ENCODE measurements at regions not wholly inside any gene's neighbourhood (a gene's known extent, or its start where the extent isn't known, plus 50 kb on each side); places are given as distances from the start of the nearest gene placed in this dataset.

DNA sequence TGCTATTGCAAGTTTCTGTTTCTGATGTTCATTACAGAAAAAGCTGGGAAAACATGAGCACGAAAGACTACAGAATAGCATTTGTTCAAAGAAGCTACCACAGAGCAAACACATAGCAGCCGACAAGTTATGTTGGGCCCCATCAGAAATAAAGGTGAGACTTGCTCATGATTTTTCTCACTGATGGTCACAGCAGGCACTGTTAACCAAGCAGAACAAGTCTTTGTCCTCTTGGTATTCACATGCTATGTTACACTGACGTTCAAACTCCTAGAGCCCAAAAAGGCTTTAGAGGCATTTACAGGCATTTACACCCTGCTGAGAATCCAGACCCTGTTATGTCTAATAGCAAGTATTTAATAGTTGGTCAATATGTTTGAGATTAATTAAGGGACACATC lies 235.0 kb upstream of the HNMT start:
- DNase-seq: no peak

DNA sequence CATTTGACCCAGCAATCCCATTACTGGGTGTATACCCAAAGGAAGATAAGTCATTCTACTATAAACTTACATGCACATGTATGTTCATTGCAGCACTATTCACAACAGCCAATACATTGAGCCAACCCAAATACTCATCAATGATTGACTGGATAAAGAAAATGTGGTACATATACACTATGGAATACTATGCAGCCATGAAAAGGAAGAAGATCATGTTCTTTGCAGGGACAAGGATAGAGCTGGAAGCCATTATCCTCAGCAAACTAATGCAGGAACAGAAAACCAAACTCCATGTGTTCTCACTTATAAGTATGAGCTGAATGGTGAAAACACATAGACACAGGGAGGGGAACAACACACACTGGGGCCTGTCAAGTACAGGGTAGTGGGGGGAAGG lies 226.7 kb upstream of the HNMT start:
- DNase-seq: no peak

DNA sequence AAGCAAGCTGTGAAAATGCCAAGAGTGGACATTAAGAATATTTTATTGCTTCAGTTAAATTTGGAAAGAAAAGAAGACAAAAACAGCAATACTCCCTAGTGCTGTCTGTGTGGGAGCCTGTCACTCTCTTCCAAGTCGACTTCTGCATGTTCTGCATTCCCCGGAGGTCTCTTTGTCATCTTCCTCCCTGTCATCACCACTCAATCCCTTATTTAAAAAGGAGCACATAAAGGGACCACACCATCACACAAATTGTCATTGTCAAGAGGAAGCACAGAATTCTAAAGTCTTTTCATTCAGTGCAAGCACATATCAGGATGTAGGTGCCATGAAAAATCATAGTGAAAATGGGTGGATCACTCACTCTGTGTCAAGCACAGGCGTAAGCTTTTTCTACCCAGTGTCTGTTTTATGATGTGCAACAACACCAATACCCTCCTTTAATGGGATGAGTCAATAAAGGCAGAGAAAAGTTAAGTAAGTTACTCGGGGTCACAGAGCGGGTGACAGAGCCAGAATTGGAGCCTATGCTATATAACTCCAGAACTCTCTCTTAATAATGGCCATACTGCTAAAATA lies 222.4 kb upstream of the HNMT start:
- DNase-seq: no peak

DNA sequence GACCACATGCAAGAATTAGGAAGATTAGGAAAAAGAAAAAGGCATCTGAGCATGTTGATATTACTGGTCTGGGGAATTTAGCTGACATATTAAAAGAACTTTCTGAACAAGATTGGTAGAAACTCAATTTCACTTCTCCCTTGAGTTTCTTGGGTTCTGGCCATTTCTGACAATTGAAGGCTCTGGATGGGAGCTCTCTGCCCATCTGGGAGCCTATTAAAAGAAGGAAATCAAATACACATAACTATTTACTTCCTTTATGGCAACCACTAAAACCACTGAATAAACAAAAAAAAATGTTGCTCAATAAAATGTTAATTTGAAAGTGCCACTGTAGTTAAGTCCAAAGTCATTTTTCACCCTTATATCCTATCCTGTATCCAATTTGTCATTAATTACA lies 216.8 kb upstream of the HNMT start:
- DNase-seq: peak; percentile 91

DNA sequence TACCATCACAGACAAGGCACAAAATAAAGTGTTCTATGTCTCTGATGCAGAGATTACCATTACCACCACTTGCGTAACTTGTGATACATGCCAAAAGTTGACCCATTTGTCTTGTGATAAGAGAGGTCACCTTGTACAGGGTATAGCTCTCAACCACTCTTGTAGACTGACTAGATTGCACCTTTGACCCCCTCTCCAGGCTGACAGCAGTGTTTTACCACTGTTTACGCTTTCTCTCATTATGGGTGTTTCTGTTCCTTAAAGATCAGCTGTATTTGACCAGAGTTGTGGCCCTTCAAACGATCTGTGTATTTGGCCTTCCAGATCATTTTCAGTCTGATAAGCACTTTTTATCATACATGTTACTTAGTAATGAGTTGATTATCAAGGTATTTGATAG lies 215.7 kb upstream of the HNMT start:
- DNase-seq: peak; percentile 52

DNA sequence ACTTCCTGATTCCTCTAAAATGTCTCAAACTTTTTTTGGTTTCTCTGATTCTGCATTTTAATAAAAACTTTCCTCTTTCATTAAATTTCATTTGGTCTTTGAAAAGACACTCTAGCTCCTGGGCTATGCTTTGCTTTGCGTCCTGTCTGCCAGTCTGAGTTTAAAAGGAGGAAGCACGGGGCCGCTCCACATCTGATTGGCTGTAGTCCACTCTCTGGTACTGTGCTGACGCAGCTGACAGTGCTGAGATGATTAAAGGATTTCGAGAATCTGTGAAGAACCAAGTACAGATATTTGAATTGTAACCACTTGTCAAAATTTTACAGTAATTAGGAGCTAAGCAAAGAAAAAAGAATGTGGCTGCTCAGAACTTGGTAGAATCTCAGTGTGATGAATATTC lies 199.6 kb upstream of the HNMT start:
- DNase-seq: peak; percentile 51

DNA sequence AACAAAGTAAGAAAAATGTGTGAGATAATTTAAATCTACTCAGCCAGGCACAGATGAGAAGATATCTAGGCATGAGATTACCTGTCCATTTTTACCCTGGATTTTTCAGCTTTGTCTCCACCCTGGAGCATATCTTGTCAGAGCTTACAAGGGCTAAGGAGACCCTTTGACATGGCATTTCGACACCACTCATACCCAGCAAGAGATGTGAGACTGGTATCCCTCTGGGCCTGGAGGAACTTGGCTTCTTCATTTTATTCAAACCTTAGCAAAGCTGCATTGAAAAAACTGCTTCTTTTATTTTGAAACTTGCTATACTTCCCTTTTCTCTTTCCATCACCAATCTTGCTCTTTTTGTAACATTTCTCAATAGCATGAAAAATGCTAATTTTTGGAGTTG lies 194.9 kb upstream of the HNMT start:
- DNase-seq: peak; percentile 94

DNA sequence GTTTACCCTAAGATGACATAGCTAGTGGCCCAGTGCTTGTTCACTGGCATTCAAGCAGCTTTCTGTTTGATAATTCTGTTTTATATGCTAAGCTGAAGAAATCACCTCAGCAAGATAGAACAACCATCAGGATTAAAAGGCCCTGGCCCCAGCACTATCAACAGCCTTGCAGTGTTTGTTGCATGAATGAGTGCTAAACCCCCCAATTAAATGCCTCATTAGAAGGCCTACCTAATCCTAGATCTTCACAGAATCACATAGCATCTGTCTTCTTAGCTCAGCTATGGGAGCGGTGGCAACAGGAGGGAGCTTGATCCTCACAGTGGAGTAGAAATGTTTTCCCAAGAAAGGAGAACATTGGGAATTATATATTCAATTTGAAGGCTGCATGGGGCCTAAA lies 194.1 kb upstream of the HNMT start:
- DNase-seq: no peak

DNA sequence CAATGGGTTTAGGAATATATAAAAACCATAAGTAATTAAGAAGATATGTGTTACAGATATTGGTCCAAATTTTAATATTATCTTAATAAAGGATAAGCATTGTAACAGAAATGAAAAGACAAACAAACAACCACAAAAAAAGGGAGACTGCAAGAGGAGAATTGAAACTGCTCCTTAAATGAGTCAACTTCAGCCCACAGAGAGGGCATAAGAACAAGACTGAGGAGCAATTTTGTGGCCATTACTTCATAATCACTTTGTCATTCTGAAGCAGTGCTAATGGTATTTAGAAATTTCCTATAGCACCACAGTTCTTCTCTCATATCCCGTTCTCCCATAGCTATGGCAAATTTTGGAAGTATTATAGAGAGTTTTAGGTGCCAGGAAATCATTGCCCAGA lies 193.2 kb upstream of the HNMT start:
- DNase-seq: peak; percentile 85

DNA sequence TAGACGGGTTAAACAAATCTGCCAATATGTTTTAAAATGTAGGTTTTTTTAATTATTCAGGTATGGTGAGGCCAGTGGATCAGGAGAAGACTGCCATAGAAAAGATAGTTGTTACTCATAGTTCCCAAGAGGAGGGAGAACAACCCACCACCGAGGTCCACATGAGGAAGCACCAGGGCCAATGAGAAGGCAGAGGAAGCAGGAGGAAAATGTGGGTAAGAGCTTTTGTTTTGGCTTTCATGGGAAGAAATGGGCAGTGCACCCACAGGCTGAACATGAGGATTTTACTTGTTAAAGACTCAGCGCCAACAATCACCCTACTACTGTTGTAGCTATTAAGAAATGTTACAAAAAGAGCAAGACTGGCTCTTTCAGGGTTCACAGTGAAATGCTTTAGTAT lies 191.8 kb upstream of the HNMT start:
- DNase-seq: peak; percentile 48

DNA sequence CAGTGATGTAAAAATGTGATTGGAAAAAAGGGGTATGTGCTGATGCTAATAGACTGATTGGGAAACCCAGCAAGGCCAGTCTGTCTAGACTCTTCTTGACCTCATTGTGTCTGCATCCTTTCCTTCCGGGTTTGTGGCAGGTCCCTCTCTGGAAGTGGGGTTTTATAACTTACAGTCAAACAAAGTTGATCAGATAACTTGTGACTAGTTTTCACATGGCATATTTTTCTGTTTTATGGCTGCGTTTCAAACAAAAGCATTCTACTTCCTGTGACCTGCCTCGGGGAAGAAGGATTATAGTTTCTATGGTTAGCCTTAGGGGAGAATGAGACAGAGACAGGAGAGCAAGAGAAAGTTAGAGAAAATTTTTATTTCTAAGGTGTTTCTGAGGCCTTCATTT lies 188.7 kb upstream of the HNMT start:
- DNase-seq: no peak

DNA sequence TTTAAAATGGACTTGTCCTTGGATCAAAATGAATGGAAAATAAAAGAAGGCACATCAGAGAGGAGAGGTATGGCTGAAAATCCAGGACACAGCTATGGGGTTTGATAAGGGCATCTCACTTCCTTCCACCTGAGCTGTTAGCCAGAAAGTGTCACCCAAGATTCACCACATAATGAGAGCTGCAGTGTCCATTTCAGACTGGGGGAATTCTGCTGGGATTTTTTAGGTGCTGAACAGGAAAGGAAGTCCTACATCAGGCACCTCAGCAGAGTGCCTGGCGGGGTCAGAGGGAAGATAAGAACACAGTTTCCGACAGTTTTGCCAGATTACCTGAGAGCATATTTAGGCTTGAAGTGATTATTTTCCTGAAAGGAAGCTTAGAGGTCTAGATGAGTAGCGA lies 187.6 kb upstream of the HNMT start:
- no peak for DNase-seq

DNA sequence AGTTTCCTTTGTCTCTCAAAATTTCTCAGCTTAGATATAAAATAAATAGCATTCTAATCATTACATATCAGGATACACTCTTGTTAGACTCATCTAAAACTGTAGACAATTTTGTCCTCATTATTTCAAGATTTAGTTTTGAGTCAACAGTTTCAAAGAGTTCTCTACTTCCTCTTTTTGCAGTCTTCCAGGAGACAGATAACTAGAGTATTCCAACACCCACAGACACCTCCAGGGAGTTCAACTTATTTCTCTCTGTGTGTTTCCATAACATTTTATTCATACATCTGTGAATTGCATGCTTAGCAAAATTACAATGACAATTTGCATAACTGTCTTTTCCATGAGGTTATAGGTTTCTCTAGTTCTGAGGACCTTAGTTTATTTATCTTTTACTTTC lies 166.6 kb upstream of the HNMT start:
- DNase-seq: peak; percentile 79

DNA sequence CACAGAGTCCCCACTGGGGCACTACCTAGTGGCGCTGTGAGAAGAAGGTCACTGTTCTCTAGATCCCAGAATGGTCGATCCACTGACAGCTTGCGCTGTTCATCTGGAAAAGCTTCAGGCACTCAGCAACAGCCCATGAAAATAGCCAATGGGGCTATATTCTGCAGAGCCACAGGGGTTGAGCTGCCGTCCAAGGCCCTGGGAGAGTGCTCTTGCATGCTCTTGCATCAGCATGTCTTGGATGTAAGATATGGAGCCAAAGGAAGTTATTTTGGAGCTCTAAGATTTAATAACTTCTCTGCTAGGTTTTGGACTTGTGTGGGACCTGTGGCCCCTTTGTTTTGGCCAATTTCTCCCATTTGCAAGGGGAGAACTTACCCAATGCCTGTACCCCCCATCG lies 164.7 kb upstream of the HNMT start:
- no peak for DNase-seq

DNA sequence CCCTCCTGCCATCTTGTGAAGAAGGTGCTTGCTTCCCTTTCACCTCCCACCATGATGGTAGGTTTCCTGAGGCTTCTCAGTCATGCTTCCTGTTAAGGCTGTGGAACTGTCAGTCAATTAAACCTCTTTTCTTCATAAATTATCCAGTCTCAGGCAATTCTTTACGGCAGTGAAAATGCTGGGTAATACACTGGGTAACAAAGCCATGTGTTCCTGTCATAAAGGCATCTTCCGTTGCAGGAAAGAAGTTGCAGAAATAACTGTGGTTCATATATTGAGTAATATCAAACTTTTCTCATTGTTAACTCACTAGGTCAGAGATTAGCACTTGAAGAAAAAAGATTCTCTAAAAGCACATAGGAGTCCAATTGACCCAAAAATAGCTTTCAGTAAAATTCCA lies 163.9 kb upstream of the HNMT start:
- DNase-seq: peak; percentile 89

DNA sequence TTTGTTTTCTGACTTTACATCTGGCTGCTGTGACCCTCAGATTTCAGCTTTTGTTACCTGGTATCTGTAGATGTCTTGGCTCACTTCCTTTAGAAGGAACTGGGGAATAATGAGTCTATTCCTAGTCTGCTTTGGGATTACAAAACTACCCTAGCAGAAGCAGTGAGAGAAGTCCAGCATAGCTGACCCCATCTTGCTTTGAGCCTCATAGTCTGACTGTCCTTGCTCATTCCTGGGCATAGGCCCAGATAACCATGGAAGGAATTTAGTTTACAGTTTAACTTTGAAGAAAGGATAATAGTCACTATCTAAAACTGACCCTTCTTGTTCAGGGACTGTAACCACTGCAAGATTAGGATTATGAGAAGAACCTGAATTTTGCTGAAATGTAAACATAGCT lies 163.0 kb upstream of the HNMT start:
- DNase-seq: no peak

DNA sequence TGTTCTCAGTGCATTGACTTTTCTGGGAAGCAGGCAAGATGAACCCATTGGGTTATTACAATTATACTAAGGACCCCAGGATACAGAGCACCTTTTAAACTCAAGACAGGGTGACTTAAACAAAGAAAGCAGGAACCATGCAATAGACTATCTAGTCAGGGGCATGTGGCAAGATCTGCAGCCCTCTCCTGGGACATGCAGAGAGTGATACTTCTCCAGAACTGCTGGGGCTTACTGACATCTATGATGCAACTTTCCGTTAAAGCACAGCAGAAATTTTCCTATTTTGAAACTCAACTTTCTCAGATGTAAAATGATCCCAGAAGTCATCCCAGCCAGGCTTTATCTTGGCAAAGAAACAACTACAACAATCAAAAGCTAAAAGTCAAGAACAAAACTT lies 162.2 kb upstream of the HNMT start:
- peak; percentile 91 for DNase-seq

DNA sequence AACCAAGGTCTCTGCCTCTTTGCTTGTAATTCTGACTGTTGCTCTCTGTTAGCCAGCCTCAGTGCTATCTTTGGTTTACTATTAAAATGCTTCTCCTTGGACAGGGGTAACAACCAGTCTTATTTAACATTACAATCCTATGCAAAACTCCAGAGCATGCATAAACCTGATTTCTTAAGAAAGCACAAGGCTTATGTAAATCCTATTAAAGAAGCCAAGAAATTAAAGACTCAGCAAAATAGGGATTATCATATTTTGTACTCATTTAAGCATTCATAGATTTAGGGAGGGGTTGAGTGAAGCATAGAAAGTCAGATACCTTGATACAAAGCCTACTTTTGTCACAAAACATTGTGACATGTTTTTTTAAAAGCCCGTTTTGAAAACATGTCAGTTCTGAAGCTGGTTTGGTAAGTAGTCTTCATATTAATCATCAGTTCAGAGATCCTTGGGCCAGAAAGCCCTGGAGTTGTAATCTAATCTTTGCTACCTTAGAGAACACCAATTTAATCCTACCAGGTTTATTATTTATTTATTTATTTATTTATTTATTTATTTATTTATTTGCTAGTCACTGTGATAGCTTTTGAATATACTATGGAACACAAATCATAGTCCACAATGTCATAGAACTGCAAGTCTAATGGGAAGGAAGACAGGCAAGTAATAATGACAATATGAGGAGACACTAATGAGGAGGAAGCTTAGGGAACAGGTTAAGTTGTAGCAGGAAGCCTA lies 158.0 kb upstream of the HNMT start:
- DNase-seq: no peak

DNA sequence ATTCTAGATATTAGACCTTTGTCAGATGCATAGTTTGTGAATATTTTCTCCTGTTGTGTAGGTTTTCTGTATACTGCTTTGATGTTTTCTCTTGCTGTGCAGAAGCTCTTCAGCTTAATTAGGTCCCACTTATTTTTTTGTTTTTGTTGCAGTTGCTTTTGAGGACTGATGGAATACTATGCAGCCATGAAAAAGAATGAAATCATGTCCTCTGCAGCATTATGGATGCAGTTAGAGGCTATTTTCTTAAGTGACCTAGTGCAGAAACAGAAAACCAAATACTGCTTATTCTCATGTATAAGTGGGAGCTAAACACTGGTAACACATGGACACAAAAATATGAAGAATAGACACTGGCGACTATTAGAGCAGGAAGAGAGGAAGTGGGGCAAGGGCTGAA lies 155.0 kb upstream of the HNMT start:
- no peak for DNase-seq

DNA sequence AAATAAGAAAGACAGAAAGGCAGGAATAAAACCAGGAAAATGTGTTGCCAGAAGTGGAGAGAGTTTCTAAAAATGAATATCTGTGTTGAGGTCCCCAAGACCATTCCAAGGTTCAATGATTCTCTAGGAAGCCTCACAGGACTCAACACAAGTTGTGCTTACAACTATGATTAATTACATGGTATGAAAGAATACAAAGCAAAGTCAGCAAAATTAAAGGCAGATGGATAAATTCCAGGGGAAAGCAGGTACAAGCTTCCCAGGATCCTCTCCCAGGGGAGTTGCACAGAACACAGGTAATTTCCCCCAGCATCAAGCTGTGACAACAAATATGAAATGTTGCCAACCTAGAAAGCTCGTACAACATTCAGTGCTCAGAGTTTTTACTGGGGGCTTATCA lies 154.4 kb upstream of the HNMT start:
- DNase-seq: no peak

DNA sequence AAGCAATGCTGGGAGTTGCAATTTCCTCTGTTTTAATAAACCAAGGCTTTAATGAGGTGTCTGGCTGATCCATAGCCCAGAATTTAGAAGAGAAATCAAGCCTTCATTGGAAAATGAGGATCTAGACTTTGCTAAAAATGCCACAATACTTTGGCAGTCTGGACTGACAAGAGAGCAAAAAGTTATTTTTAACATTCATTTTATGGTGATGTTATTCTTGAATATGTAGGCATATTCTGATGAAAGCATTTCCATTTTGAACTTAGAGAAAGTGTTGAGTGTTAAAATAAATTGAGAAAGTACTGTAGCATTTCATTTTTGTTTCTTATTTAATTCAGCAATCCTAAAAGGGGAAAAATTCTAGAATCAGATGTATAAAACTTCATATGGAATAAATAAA lies 151.8 kb upstream of the HNMT start:
- DNase-seq: no peak

DNA sequence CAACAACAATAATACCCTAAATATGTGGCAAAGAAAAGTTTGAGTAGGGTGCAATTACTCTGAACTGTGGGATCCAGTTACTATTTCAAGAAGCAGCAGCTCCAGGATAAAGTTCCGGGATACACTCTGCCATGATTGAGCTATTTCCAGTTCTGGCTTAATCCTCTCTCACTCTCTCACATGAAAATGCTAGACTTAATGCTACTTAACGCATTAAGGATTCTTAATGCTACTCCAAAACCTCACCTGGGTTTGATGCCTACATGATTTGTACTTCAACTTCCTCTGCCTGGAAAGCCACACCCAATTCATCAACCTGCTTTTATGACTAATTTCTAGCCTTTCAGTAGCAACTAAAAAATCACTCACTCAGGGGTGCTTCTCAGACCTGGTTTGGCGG lies 151.1 kb upstream of the HNMT start:
- DNase-seq: no peak

DNA sequence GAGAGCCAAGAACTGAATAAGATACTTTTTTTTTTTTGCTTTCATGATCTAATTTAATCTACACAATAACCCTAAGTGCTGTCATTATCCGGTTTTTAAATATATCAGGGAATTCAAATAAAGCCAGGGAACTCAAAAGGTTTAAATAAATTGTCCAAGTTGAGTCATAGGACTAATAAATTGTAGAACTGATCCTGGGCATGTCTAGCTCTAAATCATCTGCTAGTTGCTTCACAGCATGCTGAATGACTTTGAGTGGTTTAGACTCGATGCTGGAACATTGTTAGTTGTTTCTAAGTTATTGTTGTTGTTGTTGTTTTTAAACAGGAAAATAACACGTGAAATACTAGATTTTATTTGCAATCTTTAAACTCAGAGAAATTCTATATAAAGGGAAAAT lies 147.2 kb upstream of the HNMT start:
- DNase-seq: no peak

DNA sequence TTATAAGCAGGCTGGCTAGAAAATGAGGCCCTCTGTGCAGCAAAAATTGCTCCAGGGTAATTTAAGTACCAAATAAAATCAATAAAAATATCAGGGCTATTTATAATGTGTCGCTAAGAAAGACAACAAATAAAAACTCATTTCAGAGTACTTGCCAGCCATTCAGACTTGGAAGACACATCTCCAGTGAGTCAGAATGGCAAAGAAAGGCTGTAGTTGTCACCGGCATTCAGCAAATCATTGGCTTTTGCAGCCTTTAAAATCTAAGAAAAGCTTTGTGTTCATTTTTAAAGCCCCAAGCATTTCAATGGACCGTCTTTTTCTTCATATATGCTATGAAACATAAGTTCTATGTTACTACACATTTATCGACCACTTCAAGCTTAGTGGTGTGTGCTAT lies 141.1 kb upstream of the HNMT start:
- no peak for DNase-seq

DNA sequence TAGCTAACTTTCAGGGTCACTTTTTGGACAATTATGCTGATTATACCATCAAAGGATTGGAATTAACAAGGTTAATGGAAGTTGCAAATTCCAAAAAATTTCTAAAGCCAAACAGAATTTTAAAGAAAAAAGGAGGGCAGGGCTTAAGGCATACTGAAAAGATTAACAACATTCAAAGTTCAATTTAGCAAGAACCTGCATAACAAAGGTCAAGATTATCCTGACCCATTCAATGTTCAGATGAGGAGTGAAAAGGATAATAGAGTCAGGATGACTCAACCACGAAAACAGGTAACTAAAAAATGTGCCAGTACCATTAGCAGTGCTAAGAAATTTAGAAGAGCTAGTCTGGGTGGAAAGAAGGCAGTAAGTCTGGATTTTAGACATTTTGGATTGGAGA lies 139.8 kb upstream of the HNMT start:
- DNase-seq: no peak

All from MV-4-11 (cell line).